Brain microvascular endothelial cell (primary cell): ENCODE measurements at regions not wholly inside any gene's neighbourhood (a gene's known extent, or its start where the extent isn't known, plus 50 kb on each side); places are given as distances from the start of the nearest gene placed in this dataset.
A peak's percentile ranks its signal among the peaks of the same experiment; 100 is the strongest.

Experiments
- DNase-seq: peaks from one replicate; pipeline ENCODE4 v3.0.0-alpha.2; 2020
- H3K27ac ChIP-seq: fragments of 250-450 bp; sonication (Bioruptor Pico); 2 replicates; pipeline ENCODE4 v1.5.1; 2020; ENCODE audit warnings: mild to moderate bottlenecking, moderate library complexity
- H3K27me3 ChIP-seq: fragments of 250-450 bp; sonication (Bioruptor Pico); replicated peaks from 2 replicates; pipeline ENCODE4 v1.5.1; 2020; ENCODE audit warnings: mild to moderate bottlenecking
- H3K36me3 ChIP-seq: fragments of 250-450 bp; sonication (Bioruptor Pico); replicated peaks from 2 replicates; pipeline ENCODE4 v1.5.1; 2020; ENCODE audit warnings: mild to moderate bottlenecking
- H3K4me3 ChIP-seq: 2 replicates; pipeline ENCODE4 v1.5.1; 2011; ENCODE audit warnings: low read depth, mild to moderate bottlenecking, control low read depth, low read length, moderate library complexity
- in situ Hi-C: cut with HindIII; loops from 2 replicates; pipeline ENCODE4 v1.10.0; 2017; ENCODE audit warnings: low sequenced_read_pairs, low pct_ligation_motif_present
- TF ChIP-seq, protein P1 (sequence below): IDR thresholded peaks from 2 replicates; pipeline ENCODE4 v1.5.1; 2011; ENCODE audit warnings: low read depth, mild to moderate bottlenecking, moderate library complexity, low read length, control low read depth, inconsistent platforms; ENCODE audit errors: missing control alignments

DNA sequence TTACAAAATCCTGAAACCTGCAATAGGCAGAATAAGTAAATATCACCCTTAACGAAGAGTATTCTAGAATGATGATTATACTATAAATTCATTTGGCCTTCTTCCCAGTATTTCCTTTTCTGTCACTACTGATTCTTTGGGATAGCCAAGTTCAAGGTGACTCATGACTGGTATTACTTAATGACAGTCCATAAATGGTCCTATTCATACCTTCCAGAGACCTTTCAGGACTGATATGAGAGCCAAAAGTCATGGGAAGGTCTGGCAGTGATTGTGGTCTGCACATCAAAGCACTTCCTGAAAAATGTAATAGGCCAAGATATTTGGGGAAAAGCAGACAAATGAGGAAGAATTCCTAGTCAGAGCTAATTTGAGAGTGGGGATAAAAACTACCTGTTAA is 239.6 kb upstream of the FAM47A start:
- in situ Hi-C loops = no loop called here
- Histone ChIP-seq H3K4me3 (no peak overlapping the region), H3K27me3 (no peaks in the 10 kb centered on the region), H3K36me3 (no peaks in the 10 kb centered on the region), H3K27ac (no peak overlapping the region)
- no peak for DNase-seq
- TF ChIP-seq, protein P1, sequence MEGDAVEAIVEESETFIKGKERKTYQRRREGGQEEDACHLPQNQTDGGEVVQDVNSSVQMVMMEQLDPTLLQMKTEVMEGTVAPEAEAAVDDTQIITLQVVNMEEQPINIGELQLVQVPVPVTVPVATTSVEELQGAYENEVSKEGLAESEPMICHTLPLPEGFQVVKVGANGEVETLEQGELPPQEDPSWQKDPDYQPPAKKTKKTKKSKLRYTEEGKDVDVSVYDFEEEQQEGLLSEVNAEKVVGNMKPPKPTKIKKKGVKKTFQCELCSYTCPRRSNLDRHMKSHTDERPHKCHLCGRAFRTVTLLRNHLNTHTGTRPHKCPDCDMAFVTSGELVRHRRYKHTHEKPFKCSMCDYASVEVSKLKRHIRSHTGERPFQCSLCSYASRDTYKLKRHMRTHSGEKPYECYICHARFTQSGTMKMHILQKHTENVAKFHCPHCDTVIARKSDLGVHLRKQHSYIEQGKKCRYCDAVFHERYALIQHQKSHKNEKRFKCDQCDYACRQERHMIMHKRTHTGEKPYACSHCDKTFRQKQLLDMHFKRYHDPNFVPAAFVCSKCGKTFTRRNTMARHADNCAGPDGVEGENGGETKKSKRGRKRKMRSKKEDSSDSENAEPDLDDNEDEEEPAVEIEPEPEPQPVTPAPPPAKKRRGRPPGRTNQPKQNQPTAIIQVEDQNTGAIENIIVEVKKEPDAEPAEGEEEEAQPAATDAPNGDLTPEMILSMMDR = no peak

DNA sequence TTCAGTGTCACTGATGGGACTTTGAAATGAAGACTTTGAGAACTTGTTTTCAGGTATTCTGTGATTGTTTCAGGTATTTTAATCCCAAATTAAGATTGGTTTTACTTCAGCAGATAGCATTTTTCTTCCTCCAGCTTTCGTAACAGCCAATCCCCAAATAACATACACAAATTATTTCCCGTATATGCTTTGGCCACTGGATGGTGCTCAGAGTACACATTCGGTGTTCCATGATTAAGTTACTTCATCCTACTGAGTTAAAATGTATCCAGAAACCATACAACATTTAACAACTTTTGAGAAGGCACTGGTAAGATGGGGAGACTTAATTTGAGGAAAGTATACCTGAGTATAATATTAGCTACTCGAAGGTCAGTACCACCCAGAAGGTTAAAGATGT is 233.4 kb upstream of the FAM47A start:
- DNase-seq = peak; percentile 24
- in situ Hi-C loops = no loop called here

DNA sequence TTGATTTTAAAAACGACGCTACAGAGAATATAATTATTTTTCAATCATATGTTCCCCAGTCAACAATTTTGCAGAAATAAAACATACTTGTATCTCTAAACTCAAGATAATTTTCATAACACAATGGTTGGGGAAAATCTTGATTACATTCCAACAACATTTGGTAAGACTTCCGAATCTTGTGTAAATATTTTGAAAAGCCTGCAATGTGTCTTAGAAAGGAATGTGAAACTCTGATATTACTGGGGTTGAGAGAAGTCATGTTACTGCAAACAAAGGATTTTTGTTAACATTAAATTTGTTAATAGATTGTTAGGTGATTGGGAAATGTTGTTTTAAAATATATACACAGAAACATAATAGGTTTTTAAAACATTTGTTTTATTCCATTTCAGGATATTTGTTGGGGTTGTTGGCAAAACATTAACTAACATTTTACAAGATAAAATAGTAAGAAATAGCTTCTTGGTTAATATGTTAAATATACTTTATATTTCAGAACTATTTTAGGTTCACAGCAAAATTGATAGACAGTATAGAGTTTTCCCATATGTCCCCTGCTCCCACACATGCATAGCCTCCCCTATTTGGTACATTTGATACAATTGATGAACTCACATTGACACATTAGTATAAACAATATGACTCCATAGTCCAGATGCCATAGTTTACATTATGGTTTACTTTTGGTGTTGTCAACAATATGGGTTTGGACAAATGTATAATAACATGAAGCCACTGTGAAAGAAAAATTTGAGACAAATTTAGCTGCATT is 218.6 kb upstream of the FAM47A start:
- no peak for DNase-seq
- in situ Hi-C loops = no loop called here
- Histone ChIP-seq H3K27ac (peak overlapping the region; percentile 3), H3K4me3 (no peak overlapping the region), H3K27me3 (no peaks in the 10 kb centered on the region), H3K36me3 (no peaks in the 10 kb centered on the region)
- TF ChIP-seq, protein P1 = no peak

More for the DNA sequence above, 233.4 kb upstream of the FAM47A start:
- Histone ChIP-seq H3K27ac (no peak overlapping the region), H3K4me3 (no peak overlapping the region), H3K36me3 (no peaks in the 10 kb centered on the region), H3K27me3 (no peaks in the 10 kb centered on the region)
- TF ChIP-seq, protein P1 = peak; percentile 51

DNA sequence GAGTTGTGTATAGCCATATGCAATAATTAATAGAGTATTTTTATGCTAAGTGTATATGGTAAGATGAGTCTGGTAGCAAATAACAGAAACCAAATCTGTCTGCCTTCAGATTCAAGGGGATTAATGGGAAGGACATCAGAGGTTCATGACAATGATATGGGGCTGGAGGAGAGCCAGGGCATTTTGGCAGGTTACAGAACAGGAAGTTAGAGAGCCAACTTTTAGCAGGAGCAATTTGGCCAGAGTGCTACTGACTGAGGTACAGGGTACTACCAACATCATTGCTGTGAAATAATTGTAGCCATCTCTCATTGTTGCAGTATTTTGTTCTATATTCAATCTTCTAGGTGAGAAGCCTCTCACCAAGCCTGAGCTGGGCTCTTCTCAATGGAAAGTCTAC is 210.9 kb upstream of the FAM47A start:
- DNase-seq = no peak
- H3K27ac ChIP-seq = no peak overlapping the region
- no peaks in the 10 kb centered on the region for H3K27me3 ChIP-seq
- in situ Hi-C loops = no loop called here
- H3K36me3 ChIP-seq = no peaks in the 10 kb centered on the region
- TF ChIP-seq, protein P1 = no peak
- H3K4me3 ChIP-seq = no peak overlapping the region

DNA sequence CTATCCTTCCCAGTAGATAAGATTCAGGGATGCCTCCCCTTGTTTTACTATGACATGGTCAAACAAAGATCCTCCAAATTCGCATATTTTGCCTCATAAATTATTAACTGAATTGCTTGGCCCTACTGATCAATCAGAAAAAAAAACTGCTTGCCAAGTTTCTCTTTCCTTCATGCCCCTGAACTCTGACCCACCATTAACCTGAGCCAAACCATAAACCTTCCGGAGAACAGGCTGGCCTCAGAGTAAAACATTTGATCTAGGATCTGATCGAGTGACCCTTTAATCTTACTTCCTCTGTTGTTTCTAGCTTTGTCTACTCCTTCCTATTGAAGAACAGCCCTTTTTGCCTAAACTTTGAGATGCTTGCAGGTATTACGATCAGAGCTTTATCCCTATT is 209.7 kb upstream of the FAM47A start:
- no peaks in the 10 kb centered on the region for H3K27me3 ChIP-seq
- DNase-seq = no peak
- H3K4me3 ChIP-seq = no peak overlapping the region
- no peaks in the 10 kb centered on the region for H3K36me3 ChIP-seq
- TF ChIP-seq, protein P1 = no peak
- in situ Hi-C loops = no loop called here
- no peak overlapping the region for H3K27ac ChIP-seq

DNA sequence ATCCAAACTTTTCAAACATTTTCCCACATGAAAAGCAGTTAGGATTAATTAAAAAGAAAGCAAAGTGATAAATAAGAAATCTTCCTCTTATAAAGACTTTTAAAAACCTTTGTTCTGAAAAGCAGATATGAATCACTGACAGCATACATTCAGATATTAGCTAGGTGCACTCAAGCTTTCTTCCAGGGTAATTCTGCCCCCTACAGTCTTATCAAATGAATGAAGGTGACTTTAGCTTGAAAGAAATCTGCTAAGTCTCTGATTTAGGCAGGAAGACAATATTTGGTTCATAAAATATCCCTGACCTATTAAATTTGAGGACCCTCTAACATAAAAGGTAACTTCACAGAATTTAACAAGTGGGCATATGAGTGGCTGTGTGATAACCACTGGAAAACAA is 209.1 kb upstream of the FAM47A start:
- DNase-seq = no peak
- TF ChIP-seq, protein P1 = peak; percentile 16
- Histone ChIP-seq H3K27me3 (no peaks in the 10 kb centered on the region), H3K27ac (no peak overlapping the region), H3K4me3 (no peak overlapping the region), H3K36me3 (no peaks in the 10 kb centered on the region)
- in situ Hi-C loops = no loop called here
